COLO829 (cell line): ENCODE measurements at regions not wholly inside any gene's neighbourhood (a gene's known extent, or its start where the extent isn't known, plus 50 kb on each side); places are given as distances from the start of the nearest gene placed in this dataset.

Experiments used
- DNase-seq: peaks from one replicate; pipeline ENCODE4 v3.0.0; 2012; ENCODE audit warnings: low spot score

- DNase-seq: no peak
Measured at GRCh38 chr1:40914927-40915569, 52.9 kb upstream of the CITED4 start.

DNA sequence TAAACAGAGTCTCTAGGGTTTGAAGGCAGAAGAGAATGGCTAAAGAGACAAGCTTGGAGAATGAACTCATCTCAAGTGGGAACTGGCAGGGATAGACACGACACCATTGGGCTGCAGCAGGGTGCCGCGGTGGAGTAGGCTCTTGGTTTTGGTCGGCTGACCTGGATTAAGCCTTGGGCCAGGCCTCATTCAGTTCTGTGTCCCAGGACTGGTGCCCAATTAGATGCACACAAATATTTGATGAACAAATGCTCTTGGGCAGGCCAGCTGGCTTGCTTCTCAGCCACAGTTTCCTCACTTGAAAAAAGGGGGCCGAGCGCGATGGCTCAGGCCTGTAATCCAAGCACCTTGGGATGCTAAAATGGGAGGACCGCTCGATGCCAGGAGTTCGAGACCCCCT lies 53.4 kb upstream of the CITED4 start:
- no peak for DNase-seq

- no peak for DNase-seq
Measured at GRCh38 chr1:40917995-40918711, 56.0 kb upstream of the CITED4 start.

DNA sequence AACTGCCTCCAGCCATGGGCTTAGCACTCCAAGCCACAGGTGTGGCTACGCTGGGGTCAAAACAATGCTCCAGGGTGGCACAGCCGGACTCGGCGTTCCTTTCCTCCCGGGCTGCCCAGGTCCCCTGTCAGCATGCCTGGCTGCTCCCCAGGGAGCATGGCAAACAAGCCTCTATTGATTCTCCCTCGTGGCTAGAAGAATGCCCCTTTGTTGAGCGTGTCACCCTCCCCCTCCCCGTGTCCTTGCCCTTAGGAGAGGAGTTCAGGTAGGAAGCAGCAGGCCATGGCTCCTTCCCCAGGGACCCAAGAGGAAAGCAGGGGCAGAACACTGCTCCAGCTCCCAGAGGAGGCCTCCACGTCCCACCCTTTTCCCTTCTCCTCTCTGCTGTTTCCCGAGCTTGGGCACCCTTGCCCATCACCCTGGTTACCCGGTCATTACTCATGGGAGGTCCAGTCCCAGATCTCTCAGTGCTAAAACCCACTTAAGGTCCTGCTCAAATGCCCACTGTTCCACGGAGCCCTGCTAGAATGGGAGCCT lies 57.4 kb upstream of the CITED4 start:
- peak; percentile 97 for DNase-seq

GRCh38 chr1:40921522-40921921 lies 58.0 kb upstream of the CTPS1 start:
- no peak for DNase-seq

- DNase-seq: no peak
Measured at GRCh38 chr1:40921981-40922677, 57.4 kb upstream of the CTPS1 start.

DNA sequence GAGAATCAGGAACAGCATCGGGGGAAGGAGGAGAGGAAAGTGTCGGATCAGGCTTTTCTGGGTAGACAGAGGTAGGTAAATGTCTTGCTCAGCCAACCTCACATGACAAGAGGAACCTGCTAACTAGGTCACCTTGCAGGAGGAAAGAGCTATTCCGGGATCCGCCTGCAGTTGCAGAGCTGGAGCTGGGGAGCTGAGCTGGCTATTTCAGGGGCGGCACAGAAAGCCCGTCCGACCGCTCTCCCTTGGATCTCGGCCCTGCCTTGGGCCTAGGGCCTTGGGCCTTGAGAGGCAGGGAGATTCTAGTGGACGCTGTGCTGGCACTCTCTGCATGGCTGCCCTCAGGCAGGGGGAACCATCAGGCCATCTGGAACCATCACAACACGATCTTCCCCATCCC lies 56.5 kb upstream of the CTPS1 start:
- no peak for DNase-seq

- DNase-seq: no peak
Measured at GRCh38 chr1:40923511-40924020, 55.9 kb upstream of the CTPS1 start.

- DNase-seq: no peak
Measured at GRCh38 chr1:40924767-40925166, 54.7 kb upstream of the CTPS1 start.

DNA sequence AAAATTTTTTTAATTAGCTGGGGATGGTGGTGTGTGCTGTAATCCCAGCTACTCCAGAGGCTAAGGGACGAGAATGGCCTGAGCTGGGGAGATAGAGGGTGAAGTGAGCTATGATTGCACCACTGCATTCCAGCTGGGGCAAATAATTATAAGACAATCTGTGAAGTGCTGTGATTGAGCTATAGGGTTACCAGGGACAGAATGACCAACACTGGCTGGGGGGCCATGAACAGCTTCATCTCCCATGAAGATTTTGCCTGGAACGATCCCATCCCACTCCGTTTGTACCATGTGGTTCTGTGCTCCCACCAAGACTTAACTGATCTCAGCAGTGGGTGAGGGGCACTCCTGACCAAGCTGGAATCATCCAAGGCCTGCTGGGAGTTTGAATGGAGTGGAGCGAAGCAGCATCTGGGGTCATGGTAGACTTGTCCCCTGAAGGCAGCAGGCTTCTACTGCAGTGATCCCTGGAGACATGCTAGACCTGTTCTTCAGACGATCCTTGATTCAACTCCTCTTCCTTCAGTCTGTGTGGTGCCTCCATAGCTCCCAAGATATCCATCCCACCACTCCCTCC lies 53.6 kb upstream of the CTPS1 start:
- DNase-seq: no peak

DNA sequence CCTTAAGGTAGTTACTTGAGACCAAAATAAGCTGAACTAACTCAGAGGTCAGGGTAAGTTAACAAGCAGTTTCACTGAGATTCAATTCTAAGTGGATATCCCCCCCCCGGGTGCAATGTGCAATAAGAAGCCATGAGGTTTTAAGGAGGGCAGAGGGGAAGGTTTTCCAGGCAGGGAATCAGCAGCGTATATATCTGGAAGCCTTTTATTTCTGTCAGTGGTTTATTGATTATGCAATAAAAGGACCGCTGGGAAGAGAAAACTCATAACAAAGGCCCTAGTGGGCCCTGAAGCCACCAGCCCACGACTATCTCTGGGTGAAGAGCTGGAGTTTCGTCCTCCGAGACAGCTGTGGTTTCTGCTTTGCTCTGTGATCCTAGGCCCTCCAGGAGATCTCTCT lies 53.1 kb upstream of the CTPS1 start:
- no peak for DNase-seq

DNA sequence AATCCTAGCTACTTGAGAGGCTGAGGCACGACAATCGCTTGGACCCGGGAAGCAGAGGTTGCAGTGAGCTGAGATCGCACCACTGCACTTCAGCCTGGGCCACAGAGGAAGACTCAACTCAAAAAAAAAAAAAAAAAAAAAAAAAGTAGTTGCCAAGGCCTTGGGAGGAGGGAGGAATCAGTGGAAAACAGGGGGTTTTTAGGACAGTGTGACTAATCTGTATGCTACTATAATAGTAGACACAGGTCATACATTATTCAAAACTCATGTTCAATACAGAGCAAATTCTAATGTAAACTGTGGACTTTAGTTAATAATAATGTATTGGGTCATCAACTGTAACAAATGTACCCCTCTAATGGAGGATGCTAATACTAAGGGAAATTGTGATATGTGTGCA lies 51.7 kb upstream of the CTPS1 start:
- no peak for DNase-seq

DNA sequence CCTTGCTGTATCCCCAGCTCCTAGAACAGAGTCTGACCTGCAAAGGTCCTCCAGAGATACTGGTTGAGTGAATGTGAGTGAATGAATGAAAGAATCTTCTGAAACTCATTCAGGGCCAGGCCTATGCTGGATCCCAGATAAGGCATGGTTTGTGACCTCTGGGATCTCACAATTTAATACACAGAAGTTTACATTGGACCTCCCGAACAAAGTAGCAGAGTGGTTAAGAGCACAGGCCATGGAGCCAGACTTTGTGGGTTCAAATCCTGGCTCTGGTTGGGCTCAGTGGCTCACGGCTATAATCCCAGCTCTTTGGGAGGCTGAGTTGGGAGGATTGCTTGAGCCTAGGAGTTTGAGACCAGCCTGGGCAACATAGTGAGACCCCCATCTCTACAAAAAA lies 50.8 kb upstream of the CTPS1 start:
- no peak for DNase-seq

- DNase-seq: no peak
Measured at GRCh38 chr1:40929155-40929554, 50.3 kb upstream of the CTPS1 start.
